GM18505 (cell line): ENCODE measurements at regions not wholly inside any gene's neighbourhood (a gene's known extent, or its start where the extent isn't known, plus 50 kb on each side); places are given as distances from the start of the nearest gene placed in this dataset.

ENCODE experiments used
- ATAC-seq: cut with Tn5 transposase; IDR thresholded peaks from one replicate; pipeline ENCODE4 v1.9.1; 2021; ENCODE audit not compliant: unreplicated experiment
- POLR2A ChIP-seq: IDR thresholded peaks from 4 replicates; pipeline ENCODE4 v1.6.1; 2011; ENCODE audit warnings: borderline replicate concordance; ENCODE audit not compliant: insufficient read depth, insufficient read length; ENCODE audit errors: extremely low read depth

DNA sequence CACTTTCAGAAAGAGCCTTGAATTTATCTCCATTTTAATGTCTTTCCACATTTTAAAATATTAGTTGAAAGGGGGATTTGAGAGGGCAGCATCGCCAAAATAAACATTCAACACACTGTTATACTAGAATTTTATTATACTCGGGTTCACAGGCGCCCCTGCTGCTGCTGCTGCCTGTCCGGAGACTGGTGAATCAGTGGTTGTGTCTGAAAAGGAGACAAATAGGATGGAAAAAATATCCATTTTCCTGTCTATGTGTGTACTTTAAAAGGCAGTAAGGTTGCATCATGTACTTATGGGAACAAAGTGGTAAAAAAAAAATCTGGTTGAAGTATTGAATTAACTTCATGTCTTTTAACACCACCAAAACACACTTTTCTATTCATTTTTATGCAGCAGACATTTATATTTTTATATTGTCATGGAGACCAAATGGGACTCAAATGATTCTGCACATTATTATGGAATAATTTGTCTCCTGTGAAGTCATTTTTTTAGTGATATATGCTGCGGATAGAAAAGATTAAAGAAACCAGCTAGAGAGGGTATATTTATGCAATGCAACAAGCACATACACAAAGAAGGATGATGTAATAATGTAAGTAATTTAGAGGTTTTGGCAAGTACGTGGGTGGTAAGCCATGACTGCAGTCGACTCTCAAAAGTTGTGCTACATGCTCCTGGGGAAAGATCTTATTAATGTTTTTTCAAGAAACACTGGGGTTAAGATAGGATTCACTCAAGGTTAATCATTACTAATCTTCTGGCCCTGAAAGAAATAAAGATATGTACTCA lies 759.0 kb upstream of the SOX9 start:
- ATAC-seq, result no peak
- TF ChIP-seq POLR2A, result no peak

GRCh38 chr17:71363661-71364060 lies 757.2 kb upstream of the SOX9 start:
- TF ChIP-seq POLR2A, result no peak
- ATAC-seq, result no peak

GRCh38 chr17:71371809-71372208 lies 749.0 kb upstream of the SOX9 start:
- no peak for TF ChIP-seq POLR2A
- ATAC-seq, result no peak

DNA sequence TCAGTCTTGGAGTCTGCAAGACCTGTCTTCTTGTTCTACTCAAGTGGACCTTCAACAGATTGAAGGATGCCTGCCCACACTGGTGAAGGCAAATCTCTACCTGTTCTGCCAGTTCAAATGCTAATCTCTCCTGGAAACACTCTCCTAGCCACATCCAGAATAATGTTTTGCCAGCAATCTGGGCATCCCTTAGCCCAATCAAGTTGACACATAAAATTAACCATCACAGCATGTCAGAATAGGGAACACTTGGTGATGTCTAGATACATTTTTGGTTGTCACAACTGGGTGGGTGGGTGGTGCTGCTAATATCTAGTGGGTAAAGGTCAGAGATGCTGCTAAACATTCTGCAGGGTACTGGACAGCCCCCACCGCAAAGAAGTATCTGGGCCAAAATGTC lies 744.9 kb upstream of the SOX9 start:
- TF ChIP-seq POLR2A, result no peak

DNA sequence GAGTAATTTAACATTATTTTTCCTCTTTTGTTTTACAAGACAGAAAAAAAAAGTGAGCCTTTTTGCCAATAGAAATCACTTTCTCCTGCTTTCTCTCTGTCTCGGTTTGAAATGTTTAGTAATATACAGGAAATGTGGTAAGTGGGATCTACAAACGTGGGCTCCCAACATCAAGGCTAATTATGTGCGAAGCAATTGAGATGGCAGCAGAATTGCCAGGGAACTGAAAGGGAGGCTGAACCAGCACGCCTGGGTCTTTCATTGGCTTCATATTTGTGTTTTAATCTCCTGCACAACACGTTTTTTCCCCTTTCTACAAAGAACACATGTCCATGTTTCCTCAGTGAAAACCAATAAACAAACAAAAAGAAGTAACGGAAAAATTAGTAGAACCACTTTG lies 743.9 kb upstream of the SOX9 start:
- no peak for TF ChIP-seq POLR2A
- no peak for ATAC-seq

More for the DNA sequence above, 744.9 kb upstream of the SOX9 start:
- ATAC-seq, result no peak

DNA sequence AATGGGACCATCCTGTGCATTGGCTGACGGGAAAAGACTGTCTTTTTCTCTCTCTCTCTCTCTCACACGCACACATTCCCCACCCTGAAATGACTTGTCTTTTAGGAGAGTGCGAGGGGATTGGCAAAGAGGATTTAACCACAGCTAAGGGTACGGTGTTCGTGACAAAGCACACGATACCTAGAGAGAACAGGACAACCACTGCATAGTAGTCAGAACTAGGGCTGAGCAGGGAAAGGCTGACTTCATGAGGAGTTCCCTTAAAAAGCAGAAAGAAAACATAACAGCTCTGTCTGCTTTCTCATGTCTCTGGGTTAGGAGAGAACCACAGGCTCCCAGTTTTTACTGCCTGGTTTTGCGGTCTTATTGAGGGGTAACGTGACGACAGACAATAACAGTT lies 742.8 kb upstream of the SOX9 start:
- no peak for ATAC-seq
- TF ChIP-seq POLR2A, result no peak

GRCh38 chr17:71378741-71379140 lies 742.1 kb upstream of the SOX9 start:
- no peak for TF ChIP-seq POLR2A
- ATAC-seq, result no peak

DNA sequence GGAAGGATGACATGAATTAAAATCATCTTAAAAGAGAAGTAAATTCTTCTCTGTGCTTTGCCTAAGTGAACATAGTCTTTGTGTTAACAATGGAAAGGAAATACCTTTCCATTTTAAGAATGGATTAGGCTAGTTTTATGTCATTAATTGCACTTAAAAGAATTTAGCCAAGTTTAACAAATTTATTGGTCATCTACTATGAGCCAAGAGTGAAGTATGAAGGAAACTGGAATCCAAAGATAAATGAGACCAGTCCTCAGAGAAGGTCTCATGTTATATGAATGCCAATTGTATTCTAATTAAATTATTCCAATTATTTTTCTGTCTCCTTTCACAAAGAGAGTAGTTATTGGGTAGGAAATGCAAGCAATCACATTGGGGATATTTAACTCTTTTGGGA lies 741.3 kb upstream of the SOX9 start:
- ATAC-seq, result no peak
- no peak for TF ChIP-seq POLR2A

GRCh38 chr17:71380535-71380934 lies 740.3 kb upstream of the SOX9 start:
- no peak for TF ChIP-seq POLR2A
- ATAC-seq, result no peak

DNA sequence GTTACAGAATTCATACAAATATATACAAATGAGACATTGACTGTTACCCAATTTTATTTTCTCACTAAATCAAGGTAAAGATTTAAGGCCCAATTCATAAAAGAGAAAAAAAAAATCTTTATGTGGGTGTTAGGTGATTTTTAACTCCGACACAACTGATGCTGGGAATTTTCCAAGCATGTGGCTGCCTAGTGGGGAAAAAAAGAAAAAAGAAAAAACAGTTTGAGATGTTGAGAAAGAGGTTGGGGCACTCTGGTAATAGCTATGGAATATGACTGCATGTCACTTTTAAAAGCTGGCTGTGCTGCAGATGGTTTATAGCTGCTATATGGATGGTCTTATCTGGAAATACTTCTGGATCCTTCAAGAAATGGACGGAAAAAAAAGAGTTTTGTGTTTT lies 739.9 kb upstream of the SOX9 start:
- no peak for TF ChIP-seq POLR2A
- ATAC-seq, result no peak

DNA sequence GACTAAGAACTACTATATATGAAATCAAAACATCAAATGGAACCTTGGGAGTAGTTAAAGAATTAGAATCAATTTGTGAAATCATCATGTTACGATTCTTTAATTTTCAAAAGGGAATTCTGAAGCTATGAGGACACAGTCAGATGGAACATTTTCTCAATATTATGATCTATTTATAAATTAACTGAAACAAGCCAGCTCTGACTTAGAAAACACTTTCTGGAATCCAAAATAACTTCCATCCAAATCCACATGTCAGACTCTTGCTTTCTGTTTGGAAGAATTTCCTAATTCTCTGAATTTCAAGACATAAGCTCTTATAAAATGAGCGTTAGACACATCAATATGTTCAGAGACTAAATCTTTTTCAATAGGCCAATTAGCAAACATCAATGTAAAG lies 737.7 kb upstream of the SOX9 start:
- ATAC-seq, result no peak
- TF ChIP-seq POLR2A, result no peak

- TF ChIP-seq POLR2A, result no peak
- no peak for ATAC-seq
Measured at GRCh38 chr17:71387456-71387855, 733.4 kb upstream of the SOX9 start.

DNA sequence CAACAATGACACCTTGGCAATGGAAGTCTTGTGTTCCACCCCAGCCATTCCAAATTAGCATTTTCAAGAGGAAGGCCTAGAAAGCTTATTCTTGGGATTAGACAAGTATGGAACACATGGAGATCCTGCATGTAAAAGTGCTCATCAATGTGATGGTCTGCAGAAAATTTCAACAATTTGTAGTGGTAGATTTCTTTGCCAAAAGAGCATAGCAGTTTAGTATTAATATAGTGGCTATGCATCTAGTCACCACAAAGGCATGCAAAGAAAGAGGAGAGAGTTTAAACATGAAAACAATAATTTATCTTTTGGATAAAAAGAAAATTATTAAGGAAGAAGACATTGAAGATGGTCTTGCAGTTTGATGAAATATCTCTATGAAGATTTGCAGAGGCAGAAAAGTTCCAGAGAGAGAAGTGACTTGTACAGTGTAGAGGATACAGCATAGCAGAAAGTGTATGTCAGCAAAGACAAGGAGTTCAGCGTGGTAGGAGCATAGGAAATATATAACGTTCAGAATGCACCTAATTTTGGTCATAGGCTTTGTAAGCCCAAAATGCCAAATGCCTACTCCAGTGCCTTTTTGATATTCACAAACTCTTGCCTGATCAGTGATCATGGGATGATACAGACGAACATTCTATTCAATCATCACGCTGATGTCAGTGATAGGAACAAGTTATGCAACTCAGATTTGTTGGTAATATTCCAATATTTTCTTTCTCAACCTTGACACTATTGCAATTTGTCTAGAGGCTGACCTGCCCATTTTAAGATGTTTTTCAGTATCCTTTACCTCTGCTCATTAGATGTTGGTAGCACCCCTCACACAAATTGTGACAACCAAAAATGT lies 727.9 kb upstream of the SOX9 start:
- no peak for TF ChIP-seq POLR2A
- ATAC-seq, result no peak

DNA sequence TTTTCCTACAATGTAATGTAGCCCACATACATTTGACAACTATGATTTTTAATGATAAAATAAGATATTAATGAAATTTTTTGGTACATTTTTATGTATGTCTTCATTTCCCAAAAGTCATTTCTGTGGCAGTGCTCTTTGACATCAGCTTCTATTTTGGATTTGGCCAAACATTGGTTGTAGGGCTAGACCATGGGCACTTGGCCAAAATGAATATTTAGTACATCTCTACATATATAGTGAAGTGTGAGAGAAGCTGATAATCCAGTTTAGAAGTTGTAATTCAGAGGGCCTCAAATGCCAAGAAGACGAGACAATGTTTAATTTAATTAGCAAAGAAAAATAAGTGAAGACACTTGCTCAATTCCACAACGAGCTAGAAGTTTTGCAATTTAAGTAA lies 724.9 kb upstream of the SOX9 start:
- TF ChIP-seq POLR2A, result no peak
- no peak for ATAC-seq
